KMS-11 (cell line): ENCODE measurements at regions not wholly inside any gene's neighbourhood (a gene's known extent, or its start where the extent isn't known, plus 50 kb on each side); places are given as distances from the start of the nearest gene placed in this dataset.

ENCODE experiments used
- H2AFZ ChIP-seq: fragments of 200-600 bp; sonication (generic); 2 replicates; pipeline ENCODE4 v1.6.1; 2016; ENCODE audit warnings: antibody characterized with exemption, mixed run types, low read depth
- H3K27ac ChIP-seq: fragments of 200-600 bp; sonication (generic); 2 replicates; pipeline ENCODE4 v1.6.1; 2016; ENCODE audit warnings: mild to moderate bottlenecking, mixed run types
- H3K27me3 ChIP-seq: fragments of 200-600 bp; sonication (generic); 2 replicates; pipeline ENCODE4 v1.6.1; 2017; ENCODE audit warnings: mild to moderate bottlenecking, low read depth, mixed run types, moderate library complexity; ENCODE audit not compliant: insufficient read depth
- H3K36me3 ChIP-seq: fragments of 200-600 bp; sonication (generic); 2 replicates; pipeline ENCODE4 v1.6.1; 2017; ENCODE audit warnings: mild to moderate bottlenecking, mixed run types; ENCODE audit not compliant: insufficient read depth
- H3K4me1 ChIP-seq: fragments of 200-600 bp; sonication (generic); 2 replicates; pipeline ENCODE4 v1.6.1; 2016; ENCODE audit warnings: mild to moderate bottlenecking, low read depth, mixed run types; ENCODE audit not compliant: poor library complexity, severe bottlenecking
- H3K4me2 ChIP-seq: fragments of 200-600 bp; sonication (generic); 2 replicates; pipeline ENCODE4 v1.7.0; 2016; ENCODE audit warnings: mild to moderate bottlenecking, mixed run types
- H3K4me3 ChIP-seq: fragments of 200-600 bp; sonication (generic); IDR thresholded peaks from 2 replicates; pipeline ENCODE4 v1.6.1; 2017; ENCODE audit warnings: low read depth, low read length, mixed read lengths; ENCODE audit not compliant: insufficient read depth
- H3K79me2 ChIP-seq: fragments of 200-600 bp; sonication (generic); 2 replicates; pipeline ENCODE4 v1.6.1; 2016; ENCODE audit warnings: low read depth, mixed run types; ENCODE audit not compliant: insufficient read depth
- H3K9ac ChIP-seq: fragments of 200-600 bp; sonication (generic); 2 replicates; pipeline ENCODE4 v1.6.1; 2016; ENCODE audit warnings: mild to moderate bottlenecking, mixed run types
- H4K20me1 ChIP-seq: fragments of 200-600 bp; sonication (generic); 2 replicates; pipeline ENCODE4 v1.6.1; 2016; ENCODE audit warnings: mild to moderate bottlenecking, mixed run types; ENCODE audit not compliant: insufficient read depth
- CTCF ChIP-seq: fragments of 200-600 bp; sonication (generic); conservative IDR thresholded peaks from 2 replicates; pipeline ENCODE4 v1.6.1; 2017; ENCODE audit warnings: low read depth, mild to moderate bottlenecking, antibody characterized with exemption, low read length, moderate library complexity, mixed read lengths

DNA sequence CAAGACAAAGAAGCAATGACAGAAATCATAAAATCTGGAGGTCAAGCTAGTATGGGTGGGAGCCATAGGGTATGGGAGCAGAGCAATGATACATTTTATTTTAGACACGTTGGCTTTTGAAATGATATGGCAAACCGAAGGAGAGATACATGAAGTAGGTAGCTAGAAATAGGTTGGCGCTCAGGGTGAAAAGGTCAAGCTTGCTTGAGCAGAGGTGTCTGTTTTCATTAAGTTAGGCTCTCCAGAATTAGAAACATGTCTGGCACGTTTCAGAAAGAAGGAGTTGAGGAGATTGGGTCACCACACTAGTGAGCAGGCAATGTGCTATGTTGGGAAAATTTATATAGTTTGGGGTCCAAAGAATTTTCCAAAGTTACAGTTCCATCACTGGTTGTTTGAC lies 151.4 kb downstream of the AMY1C start:
- Histone ChIP-seq H3K36me3 (no peaks in the 10 kb centered on the region), H3K79me2 (no peaks in the 10 kb centered on the region), H3K4me1 (no peaks in the 10 kb centered on the region), H3K4me3 (no peak overlapping the region), H4K20me1 (no peaks in the 10 kb centered on the region), H3K9ac (no peak overlapping the region), H3K4me2 (no peak overlapping the region), H3K27ac (no peak overlapping the region), H2AFZ (no peak overlapping the region), H3K27me3 (no peaks in the 10 kb centered on the region)
- TF ChIP-seq CTCF: no peak

GRCh38 chr1:103905363-103905762 lies 155.7 kb downstream of the AMY1C start:
- Histone ChIP-seq H3K27ac (no peak overlapping the region), H3K4me2 (no peak overlapping the region), H4K20me1 (no peaks in the 10 kb centered on the region), H3K27me3 (no peaks in the 10 kb centered on the region), H3K36me3 (no peaks in the 10 kb centered on the region), H2AFZ (no peak overlapping the region), H3K9ac (no peak overlapping the region), H3K79me2 (no peaks in the 10 kb centered on the region), H3K4me3 (no peak overlapping the region), H3K4me1 (no peaks in the 10 kb centered on the region)
- no peak for TF ChIP-seq CTCF

DNA sequence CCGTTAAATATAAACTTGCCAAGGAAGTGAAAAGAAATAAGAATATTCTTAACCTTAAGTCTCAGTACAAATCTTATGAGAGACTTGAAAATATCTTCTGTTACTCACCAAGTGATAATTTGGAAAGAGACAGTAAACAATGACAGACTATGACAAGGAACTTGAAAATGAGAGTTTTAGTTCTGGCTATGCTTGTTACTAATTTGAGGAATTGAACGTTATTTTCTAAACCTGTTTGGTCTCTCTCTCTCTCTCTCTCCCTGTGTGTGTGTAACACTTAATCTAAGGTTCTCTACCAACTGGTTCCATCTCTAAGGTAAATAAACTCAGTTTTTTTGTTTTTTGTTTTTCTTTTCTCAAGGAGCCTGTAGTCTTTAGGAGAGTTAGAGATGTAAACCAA lies 161.8 kb downstream of the AMY1C start:
- Histone ChIP-seq H3K4me1 (peaks cover 6% of the 10 kb centered on the region), H4K20me1 (no peaks in the 10 kb centered on the region), H3K79me2 (no peaks in the 10 kb centered on the region), H3K9ac (no peak overlapping the region), H2AFZ (no peak overlapping the region), H3K4me3 (no peak overlapping the region), H3K4me2 (no peak overlapping the region), H3K27ac (no peak overlapping the region), H3K36me3 (no peaks in the 10 kb centered on the region), H3K27me3 (no peaks in the 10 kb centered on the region)
- TF ChIP-seq CTCF: no peak

- H2AFZ ChIP-seq: no peak overlapping the region
- no peaks in the 10 kb centered on the region for H3K36me3 ChIP-seq
- no peaks in the 10 kb centered on the region for H3K79me2 ChIP-seq
- no peak overlapping the region for H3K4me3 ChIP-seq
- no peak for TF ChIP-seq CTCF
- H4K20me1 ChIP-seq: no peaks in the 10 kb centered on the region
- H3K9ac ChIP-seq: no peak overlapping the region
- H3K4me1 ChIP-seq: peaks cover 6% of the 10 kb centered on the region
- no peaks in the 10 kb centered on the region for H3K27me3 ChIP-seq
- no peak overlapping the region for H3K4me2 ChIP-seq
- H3K27ac ChIP-seq: no peak overlapping the region
Measured at GRCh38 chr1:103917795-103918194, 168.1 kb downstream of the AMY1C start.

DNA sequence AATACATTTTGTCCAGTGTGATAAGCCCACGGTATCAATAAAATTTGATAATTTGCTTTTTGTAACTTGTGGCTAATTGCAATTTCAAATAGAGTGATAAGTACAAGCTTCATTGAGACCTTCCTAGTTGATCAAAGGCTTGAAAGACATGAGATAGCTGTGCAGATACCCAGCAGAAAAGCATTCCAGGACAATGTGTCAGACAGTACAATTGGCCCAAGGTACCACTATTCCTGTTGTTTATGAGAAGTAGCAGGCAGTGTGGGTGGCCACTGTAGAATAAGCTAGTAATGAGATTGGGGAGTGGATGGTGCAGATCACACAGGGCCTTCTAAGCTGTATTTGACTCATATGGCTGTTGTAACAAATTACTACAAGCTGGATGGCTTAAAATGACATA lies 182.2 kb downstream of the AMY1C start:
- Histone ChIP-seq H3K79me2 (no peaks in the 10 kb centered on the region), H2AFZ (no peak overlapping the region), H3K27me3 (no peaks in the 10 kb centered on the region), H3K4me2 (no peak overlapping the region), H4K20me1 (no peaks in the 10 kb centered on the region), H3K27ac (no peak overlapping the region), H3K9ac (no peak overlapping the region), H3K4me1 (no peaks in the 10 kb centered on the region), H3K36me3 (no peaks in the 10 kb centered on the region), H3K4me3 (no peak overlapping the region)
- no peak for TF ChIP-seq CTCF
